ENCODE measurements at regions not wholly inside any gene's neighbourhood (a gene's known extent, or its start where the extent isn't known, plus 50 kb on each side); places are given as distances from the start of the nearest gene placed in this dataset.

- H3K36me3 Mint-ChIP-seq (ENCODE audit: low read depth): no peaks in the 10 kb centered on the region
- no peak overlapping the region for H3K27ac Mint-ChIP-seq (ENCODE audit: unreplicated experiment)
- no peaks in the 10 kb centered on the region for H3K27me3 Mint-ChIP-seq (ENCODE audit: low read depth)
- DNase-seq (ENCODE audit: low read depth, low spot score): no peak
- no peaks in the 10 kb centered on the region for H3K9me3 Mint-ChIP-seq
- no peaks in the 10 kb centered on the region for H3K4me1 Mint-ChIP-seq
- no peak for TF ChIP-seq CTCF (conservative IDR thresholded peaks at IDR 0.05)
- no peak overlapping the region for H3K4me3 Mint-ChIP-seq
Observed at GRCh38 chr13:107906131-107906530, 309.2 kb downstream of the LIG4 start.

DNA sequence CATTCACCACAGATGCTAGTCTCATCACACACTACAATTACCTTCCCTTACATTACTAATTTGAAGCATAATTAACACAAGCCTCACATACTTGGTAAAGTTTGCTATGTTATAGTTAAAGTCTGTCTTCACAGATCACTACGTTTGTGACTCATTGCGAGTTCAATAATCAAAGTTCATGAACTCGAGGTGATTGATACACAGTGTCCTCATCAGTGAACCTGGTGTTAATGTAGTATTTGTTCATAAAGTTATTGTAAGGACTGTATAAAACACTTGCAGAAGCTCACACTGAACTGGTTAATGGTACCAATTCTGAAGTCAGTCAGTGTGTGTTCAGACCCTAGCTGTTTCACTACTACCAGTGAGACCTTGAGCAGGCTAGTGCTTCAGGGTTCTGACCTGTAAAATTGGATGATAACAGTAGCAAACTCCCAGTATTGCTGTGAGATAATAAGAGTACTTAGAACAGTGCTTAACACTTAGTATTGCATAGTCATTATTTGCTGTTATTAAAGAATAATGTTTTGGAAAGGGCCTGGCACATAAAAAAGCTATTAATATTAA lies 313.3 kb downstream of the LIG4 start:
- Mint-ChIP-seq H3K27me3 (ENCODE audit: low read depth) (no peaks in the 10 kb centered on the region), H3K4me1 (no peaks in the 10 kb centered on the region), H3K27ac (ENCODE audit: unreplicated experiment) (no peak overlapping the region), H3K9me3 (no peaks in the 10 kb centered on the region), H3K4me3 (no peak overlapping the region), H3K36me3 (ENCODE audit: low read depth) (no peaks in the 10 kb centered on the region)
- no peak for TF ChIP-seq CTCF (conservative IDR thresholded peaks at IDR 0.05)
- no peak for DNase-seq (ENCODE audit: low read depth, low spot score)

- no peaks in the 10 kb centered on the region for H3K36me3 Mint-ChIP-seq (ENCODE audit: low read depth)
- no peak for TF ChIP-seq CTCF (conservative IDR thresholded peaks at IDR 0.05)
- no peaks in the 10 kb centered on the region for H3K27me3 Mint-ChIP-seq (ENCODE audit: low read depth)
- no peaks in the 10 kb centered on the region for H3K9me3 Mint-ChIP-seq
- no peak for DNase-seq (ENCODE audit: low read depth, low spot score)
- no peak overlapping the region for H3K4me3 Mint-ChIP-seq
- H3K27ac Mint-ChIP-seq (ENCODE audit: unreplicated experiment): no peak overlapping the region
- H3K4me1 Mint-ChIP-seq: no peaks in the 10 kb centered on the region
Observed at GRCh38 chr13:107901230-107901629, 314.1 kb downstream of the LIG4 start.

DNA sequence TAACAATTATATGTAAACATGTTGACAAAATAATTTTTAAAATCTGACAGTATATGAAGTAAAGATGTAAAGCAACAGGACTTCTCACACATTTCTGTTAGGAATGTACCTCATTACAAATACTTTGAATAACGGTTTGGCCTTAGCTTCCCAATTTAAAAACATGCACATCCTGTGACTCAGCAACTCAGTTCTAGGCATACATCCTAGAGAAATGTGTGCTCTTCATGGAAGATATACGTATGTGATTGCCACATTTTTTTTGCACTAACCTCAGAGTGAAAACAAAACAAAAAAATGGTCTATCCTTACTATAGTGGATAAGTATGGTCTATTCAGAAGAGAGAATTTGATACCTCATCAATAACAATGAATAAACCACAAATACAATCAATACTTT lies 314.6 kb downstream of the LIG4 start:
- H3K4me1 Mint-ChIP-seq: no peaks in the 10 kb centered on the region
- no peak overlapping the region for H3K4me3 Mint-ChIP-seq
- TF ChIP-seq CTCF (conservative IDR thresholded peaks at IDR 0.05): no peak

GRCh38 chr13:107886118-107886517 lies 329.2 kb downstream of the LIG4 start:
- DNase-seq (ENCODE audit: low read depth, low spot score): no peak
- Mint-ChIP-seq H3K4me1 (no peaks in the 10 kb centered on the region), H3K36me3 (ENCODE audit: low read depth) (no peaks in the 10 kb centered on the region), H3K4me3 (no peak overlapping the region), H3K9me3 (peaks cover 8% of the 10 kb centered on the region), H3K27ac (ENCODE audit: unreplicated experiment) (no peak overlapping the region), H3K27me3 (ENCODE audit: low read depth) (no peaks in the 10 kb centered on the region)
- TF ChIP-seq CTCF (conservative IDR thresholded peaks at IDR 0.05): no peak

More for the DNA sequence above, 314.6 kb downstream of the LIG4 start:
- no peaks in the 10 kb centered on the region for H3K27me3 Mint-ChIP-seq (ENCODE audit: low read depth)
- no peak for DNase-seq (ENCODE audit: low read depth, low spot score)
- H3K36me3 Mint-ChIP-seq (ENCODE audit: low read depth): no peaks in the 10 kb centered on the region
- H3K27ac Mint-ChIP-seq (ENCODE audit: unreplicated experiment): no peak overlapping the region
- no peaks in the 10 kb centered on the region for H3K9me3 Mint-ChIP-seq

DNA sequence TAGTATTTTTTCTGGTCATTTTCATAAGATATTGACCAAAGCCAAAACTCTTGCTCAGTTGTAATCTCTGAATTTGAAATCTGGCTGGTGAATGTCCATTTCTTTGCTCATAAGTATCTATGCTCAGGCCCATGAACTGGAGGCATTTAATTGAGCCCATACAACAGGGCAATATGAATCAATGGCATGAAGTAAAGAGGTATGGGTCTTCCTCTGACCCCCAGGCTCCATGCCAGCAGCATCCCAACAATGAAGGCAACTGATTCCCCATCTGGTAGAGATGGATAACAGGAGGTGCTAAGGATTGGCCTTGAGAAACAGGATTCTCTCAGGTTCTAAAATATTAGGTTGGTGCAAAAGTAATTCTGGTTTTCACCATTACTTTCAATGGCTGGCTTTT lies 330.8 kb downstream of the LIG4 start:
- no peaks in the 10 kb centered on the region for H3K4me1 Mint-ChIP-seq
- TF ChIP-seq CTCF (conservative IDR thresholded peaks at IDR 0.05): no peak
- no peak overlapping the region for H3K4me3 Mint-ChIP-seq
- H3K27me3 Mint-ChIP-seq (ENCODE audit: low read depth): no peaks in the 10 kb centered on the region
- H3K9me3 Mint-ChIP-seq: peaks cover 15% of the 10 kb centered on the region
- DNase-seq (ENCODE audit: low read depth, low spot score): no peak
- H3K27ac Mint-ChIP-seq (ENCODE audit: unreplicated experiment): no peak overlapping the region
- no peaks in the 10 kb centered on the region for H3K36me3 Mint-ChIP-seq (ENCODE audit: low read depth)

Measured in neural crest cell (in vitro differentiated cells).